A204.1 (cell line): ENCODE measurements at regions not wholly inside any gene's neighbourhood (a gene's known extent, or its start where the extent isn't known, plus 50 kb on each side); places are given as distances from the start of the nearest gene placed in this dataset.
"Not testable (repeated sequence)": the region's sequence is repeated elsewhere in the genome, so short reads cannot be mapped to it uniquely, and the experiment has no call there.

Experiments used
- FAIRE-seq: peaks from 2 replicates; lab custom pipeline; 2012; peaks lifted over from hg19 to GRCh38; lab: Jason Lieb, UNC

DNA sequence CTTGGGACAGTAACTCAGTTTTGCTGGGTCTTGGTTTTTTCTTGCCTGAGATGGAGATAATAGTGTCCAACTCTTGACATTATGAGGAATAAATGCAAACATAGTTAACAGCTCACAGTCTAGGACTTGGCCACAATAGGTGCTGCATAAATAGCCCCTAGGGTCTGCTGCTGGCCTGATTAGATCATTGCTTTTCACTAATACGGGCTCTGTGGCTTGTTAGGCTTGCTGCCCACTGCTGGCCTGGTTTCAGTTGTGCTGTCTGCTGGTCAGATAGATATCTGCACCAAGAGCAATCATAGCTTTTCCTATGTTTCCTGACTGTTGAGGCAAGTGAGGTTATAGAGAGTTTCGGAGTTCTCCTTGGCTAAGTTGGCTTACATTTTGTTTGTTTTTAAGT is 246.1 kb downstream of the DNAJB9 start:
- no peak for FAIRE-seq

DNA sequence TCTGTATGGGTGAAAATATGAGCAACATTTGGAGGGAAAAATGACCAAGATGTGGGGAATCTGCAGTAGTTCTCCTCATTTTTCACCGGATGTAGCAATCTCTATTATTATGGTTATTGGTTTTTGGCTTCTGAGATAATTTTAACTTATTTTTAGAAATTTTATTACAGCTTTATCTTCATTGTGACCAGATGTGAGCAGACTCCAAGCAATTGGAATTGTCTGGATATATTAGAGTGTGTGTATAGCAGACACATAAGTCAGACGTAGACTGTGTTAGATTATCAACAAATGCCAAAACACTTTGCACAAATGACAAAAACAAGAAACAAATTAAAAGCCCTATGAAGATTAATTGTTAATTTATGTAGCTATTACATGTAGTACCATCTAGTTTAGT is 249.1 kb downstream of the DNAJB9 start:
- FAIRE-seq = no peak

- no peak for FAIRE-seq
Observed at GRCh38 chr7:108824840-108825580, 255.3 kb downstream of the DNAJB9 start.

DNA sequence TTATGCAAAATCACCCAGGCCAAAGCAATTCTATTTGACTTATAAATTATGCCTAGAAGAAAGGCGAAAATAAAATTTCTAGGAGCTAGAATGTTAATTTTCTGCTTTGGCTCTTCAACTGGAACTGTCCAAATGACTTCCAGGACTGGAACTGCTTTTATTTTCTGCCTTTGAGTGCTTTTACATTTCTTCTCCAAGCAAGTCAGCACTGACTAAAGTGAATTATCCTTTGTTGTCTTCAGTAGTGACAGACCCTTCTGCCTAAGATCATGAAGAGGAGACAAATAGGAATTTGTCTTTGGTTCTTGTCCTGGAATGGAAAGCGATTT is 255.9 kb downstream of the DNAJB9 start:
- no peak for FAIRE-seq

DNA sequence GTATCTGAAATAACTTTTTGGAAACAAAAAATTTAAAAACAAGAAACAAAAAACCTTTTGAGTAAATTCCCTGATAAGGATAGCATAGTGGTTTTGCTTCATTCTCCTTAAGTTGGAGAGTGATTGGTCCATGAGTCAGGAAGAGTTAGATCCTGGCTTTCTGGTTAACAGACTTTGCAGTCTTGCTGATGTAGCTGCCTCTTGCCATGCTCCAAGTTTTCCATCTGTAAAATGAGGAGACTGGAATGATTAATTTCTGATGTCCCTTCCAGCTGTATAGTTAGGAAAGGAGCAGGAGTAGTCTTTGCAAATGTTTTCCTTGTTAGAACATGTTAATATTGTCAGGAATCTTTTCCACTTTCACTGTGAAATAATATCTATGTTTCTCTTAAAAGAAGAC is 266.6 kb downstream of the DNAJB9 start:
- FAIRE-seq = no peak

- FAIRE-seq = no peak
Observed at GRCh38 chr7:108838198-108838597, 268.5 kb downstream of the DNAJB9 start.

DNA sequence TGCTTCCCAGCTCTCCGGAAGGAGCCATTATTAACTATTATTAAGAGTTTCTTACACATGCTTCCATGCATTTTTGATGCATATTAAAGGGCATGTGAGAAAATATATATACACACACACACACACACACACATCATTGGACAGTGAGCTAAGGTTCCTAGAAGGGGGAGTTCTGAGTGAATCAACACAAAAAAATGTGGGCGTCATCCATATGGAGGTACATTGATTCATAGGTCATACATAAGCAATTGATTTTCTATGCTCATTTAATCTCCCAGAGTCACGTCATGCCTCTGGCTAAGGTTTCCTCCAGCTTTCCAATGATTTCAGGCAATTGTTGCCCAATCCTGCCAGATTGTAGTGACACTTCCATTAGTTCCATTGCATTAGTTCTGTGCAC is 269.4 kb downstream of the DNAJB9 start:
- FAIRE-seq = no peak

GRCh38 chr7:108845951-108846350 is 276.3 kb downstream of the DNAJB9 start:
- FAIRE-seq = no peak

DNA sequence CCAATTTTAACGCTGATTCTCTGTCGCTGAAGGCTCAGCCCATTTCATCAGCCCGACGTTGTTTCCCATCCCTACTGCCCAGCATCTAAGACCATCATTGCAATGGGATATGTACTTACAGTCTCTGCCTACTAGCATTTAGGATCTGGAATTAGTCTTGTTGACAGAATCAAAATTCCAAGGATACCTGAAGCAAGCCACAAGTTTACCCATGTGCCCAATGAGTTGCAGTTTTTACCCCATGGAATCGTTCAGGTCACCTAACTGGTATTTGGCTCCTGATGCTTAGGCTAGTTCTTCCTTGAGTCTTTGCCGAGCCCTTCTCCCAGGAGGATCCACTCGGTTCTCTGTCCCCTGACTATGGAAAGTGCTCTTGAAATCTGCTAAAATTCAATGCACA is 276.8 kb downstream of the DNAJB9 start:
- no peak for FAIRE-seq

DNA sequence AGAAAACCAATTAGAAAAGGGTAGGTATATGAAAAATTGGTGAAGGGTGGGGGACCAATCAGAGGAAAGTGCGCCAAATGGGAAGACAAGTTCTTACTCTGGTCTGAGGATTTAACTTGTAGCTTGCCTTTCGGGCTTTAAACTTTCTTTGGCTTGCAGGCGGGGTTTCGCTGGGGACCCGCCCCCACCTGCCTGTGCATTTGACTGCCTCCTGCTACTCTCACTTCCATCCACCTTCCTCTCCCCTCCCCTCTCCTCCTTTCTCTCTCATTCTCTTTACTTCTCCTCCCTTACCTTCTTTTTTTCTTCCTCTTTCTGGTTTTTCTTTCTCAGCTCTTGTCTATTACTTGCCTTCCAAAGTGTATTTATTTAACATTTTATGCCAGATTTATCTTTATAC is 278.8 kb downstream of the DNAJB9 start:
- no peak for FAIRE-seq

DNA sequence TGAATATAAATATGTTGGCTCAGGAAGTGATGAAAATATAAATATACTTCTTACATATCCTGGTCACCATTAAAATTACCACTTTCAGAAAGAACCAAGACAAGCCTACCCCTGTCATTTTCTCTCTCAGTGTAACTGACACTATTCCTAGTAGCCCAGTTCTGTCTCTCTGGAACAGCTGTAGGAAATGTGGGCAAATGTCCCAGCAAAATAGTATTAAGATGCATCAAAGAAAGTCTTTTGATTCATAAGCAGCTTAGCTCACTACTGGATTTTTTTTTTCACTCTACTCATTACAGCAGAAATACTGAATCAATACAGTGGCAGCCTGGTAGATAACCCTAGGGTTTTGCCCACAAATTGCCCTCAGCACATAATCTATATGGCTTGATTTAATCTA is 290.9 kb downstream of the DNAJB9 start:
- FAIRE-seq = no peak

DNA sequence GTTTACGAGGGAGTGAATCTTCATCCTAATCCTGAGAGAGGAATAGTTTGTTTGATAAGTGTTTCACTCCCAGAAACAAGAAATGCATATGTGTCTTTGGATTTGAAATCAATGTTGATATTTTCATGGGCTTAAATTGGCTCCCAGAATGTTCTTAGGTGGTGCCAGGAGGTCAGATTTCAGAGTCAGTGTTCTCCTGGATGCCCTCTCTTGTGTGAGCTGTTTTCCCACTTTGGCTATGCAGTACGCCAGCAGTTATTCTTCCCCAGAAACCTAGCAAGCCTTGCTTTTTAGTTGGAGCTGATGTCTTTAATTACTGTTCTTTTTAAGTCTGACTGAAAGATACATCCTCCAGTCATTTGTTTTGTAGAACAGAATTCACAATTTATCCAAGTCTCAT is 291.4 kb downstream of the DNAJB9 start:
- no peak for FAIRE-seq

DNA sequence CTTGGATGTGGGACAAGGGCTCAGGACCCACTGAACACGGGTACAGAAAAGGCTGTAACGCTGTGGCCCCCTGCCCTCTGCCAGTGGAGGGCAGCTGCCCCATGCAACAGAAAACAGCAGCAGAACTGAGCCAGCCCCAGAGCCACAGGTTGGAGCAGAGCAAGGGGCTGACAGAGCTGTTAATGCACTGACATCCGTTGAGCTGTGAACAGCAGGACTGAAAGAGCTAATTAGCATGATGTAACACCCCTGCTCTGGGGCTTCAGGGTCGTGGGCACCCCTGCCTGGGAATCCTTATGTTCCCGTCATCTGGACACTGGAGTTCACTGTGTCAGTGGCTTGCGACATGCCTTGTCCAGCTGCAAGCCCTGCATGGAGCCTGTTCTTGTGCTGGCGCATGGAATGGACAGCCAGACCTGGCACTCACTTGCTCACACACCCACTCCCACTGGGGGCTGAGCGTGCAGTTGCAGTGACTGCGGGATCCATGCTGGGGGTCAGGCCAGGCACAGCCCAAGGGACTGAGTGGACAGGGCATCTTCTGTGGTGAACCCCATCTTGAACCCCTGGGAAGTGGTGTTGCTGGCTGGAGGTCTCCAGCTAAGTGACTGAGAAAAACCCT is 293.7 kb downstream of the DNAJB9 start:
- FAIRE-seq = no peak

DNA sequence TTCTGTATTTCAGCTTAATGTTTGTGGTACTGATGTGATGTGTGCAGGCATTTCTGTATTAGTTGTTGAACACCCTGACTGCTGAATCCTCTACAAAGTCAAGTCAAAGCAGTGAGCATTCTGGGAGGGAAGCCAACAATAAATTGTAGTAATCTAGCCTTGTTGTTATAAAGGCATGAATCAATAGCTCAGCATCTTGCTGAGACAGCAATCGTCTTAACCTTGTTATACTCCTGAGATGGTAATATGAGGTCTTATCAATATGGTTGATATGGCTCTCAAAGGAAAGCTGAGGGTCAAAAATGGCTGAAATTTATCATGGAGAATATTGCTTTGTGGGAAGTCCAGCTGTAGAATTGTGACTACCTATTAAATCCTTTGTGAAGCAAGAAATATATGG is 299.4 kb downstream of the DNAJB9 start:
- no peak for FAIRE-seq

GRCh38 chr7:108875139-108875538 is 305.5 kb downstream of the DNAJB9 start:
- FAIRE-seq = no peak

DNA sequence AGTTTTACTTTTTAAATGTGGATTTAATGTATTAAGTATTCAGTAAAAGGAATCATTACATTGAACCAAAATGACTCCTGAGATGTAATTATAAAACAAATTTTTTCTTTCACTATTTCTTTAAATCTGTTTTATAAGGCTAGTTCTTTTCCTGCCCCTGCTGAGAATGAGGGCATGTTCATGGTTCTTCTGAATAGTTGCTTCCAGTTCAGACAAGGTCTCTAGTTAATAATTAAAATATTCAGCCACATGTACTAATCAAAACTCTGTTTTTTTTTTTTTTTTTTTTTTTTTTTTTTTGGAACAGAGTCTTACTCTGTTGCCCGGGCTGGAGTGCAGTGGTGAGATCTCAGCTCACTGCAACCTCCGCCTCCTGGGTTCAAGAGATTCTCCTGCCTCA is 321.2 kb downstream of the DNAJB9 start:
- no peak for FAIRE-seq

GRCh38 chr7:108908456-108908855 is 338.8 kb downstream of the DNAJB9 start:
- no peak for FAIRE-seq

DNA sequence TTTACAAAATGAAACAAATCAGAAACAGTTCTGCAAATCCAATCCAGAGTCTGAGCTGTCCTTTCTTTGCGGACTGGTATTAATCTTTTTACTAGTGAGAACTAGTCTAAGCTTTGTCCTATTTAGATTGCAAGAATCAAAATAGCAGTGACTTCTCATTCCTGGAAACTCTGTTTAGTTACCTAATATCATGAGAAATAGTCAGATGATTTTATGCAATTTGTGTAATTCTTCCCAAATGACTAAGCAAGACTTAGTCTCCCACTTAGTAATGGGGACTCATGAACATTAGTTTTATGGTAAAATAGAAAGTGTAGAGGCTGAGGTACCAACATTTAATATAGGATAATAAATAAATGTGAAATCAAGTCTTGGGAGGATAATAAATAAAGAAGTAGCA is 341.3 kb downstream of the DNAJB9 start:
- FAIRE-seq = no peak

GRCh38 chr7:108920490-108920889 is 350.8 kb downstream of the DNAJB9 start:
- no peak for FAIRE-seq

GRCh38 chr7:108943048-108943447 is 373.4 kb downstream of the DNAJB9 start:
- FAIRE-seq = not testable (repeated sequence)

DNA sequence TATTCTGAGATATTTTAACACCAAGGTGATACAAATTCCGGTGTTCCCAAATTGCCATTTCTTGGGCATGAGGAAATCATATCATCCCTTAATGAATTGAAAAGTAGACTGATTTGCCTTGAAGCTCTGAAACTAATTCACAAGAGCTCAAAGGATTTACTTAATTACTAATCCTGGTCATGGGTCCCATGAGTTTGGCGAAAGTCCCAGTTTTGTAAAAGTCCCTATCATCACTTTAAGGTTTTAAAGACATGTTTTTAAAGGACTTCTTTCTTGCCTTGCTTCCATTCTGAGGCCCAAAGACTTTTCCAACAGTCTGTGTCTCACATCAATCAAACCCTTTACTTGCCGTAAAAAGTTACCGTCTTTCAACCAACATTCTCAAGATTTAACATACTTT is 377.9 kb downstream of the DNAJB9 start:
- no peak for FAIRE-seq

- no peak for FAIRE-seq
Observed at GRCh38 chr7:108972004-108972403, 402.3 kb downstream of the DNAJB9 start.

DNA sequence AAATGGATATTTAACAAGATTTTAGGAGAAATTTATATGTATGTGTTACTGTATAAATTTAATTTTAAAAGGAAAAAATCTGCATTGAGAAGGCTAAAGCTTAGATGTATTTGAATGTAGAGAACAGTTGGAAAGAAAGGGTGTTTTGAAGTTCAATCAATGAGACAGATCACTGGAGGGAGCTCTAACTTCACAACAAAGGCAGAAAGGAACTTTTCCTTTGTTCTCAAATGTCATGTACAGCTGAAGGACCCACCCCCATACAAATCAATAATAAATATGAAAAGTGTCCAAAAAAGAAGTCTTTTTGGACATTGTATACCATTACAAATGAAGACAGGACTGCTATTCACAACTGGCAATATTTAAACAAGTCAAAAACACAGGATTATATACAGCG is 403.4 kb downstream of the DNAJB9 start:
- FAIRE-seq = no peak

GRCh38 chr7:108974641-108975040 is 405.0 kb downstream of the DNAJB9 start:
- FAIRE-seq = no peak

- FAIRE-seq = no peak
Observed at GRCh38 chr7:108985037-108985436, 415.4 kb downstream of the DNAJB9 start.
